Nephron (organoid): ENCODE measurements at regions not wholly inside any gene's neighbourhood (a gene's known extent, or its start where the extent isn't known, plus 50 kb on each side); places are given as distances from the start of the nearest gene placed in this dataset.

Experiments
- H3K27ac Mint-ChIP-seq, 3 experiments: 2 replicates each; pipeline ENCODE4 v1.8.0; 2020; ENCODE audit warnings: mixed read lengths in 3 of 3, mild to moderate bottlenecking in 2 of 3, moderate library complexity in 1 of 3
- H3K27me3 Mint-ChIP-seq: 2 replicates; pipeline ENCODE4 v1.8.0; 2021; ENCODE audit warnings: low read depth, mild to moderate bottlenecking, moderate library complexity, mixed read lengths
- H3K36me3 Mint-ChIP-seq: 2 replicates; pipeline ENCODE4 v1.8.0; 2020; ENCODE audit warnings: low read depth, mixed read lengths
- H3K4me1 Mint-ChIP-seq: 2 replicates; pipeline ENCODE4 v1.8.0; 2020; ENCODE audit warnings: mixed read lengths
- H3K4me3 Mint-ChIP-seq, 3 experiments: 2 replicates each; pipeline ENCODE4 v1.8.0; 2020; ENCODE audit warnings: mild to moderate bottlenecking in 3 of 3, mixed read lengths in 3 of 3, moderate library complexity in 2 of 3
- H3K9me3 Mint-ChIP-seq: 2 replicates; pipeline ENCODE4 v1.8.0; 2020; ENCODE audit warnings: mixed read lengths
- CTCF ChIP-seq, 3 experiments: fragments of 200-600 bp; sonication (generic); IDR thresholded peaks; one replicate each; pipeline ENCODE4 v1.5.0; 2021; ENCODE audit warnings: antibody characterized with exemption in 3 of 3; ENCODE audit not compliant: unreplicated experiment in 3 of 3

- Mint-ChIP-seq H3K36me3 (no peaks in the 10 kb centered on the region), H3K4me3 (no peak overlapping the region), H3K27me3 (no peaks in the 10 kb centered on the region), H3K4me1 (no peaks in the 10 kb centered on the region), H3K9me3 (peaks cover 17% of the 10 kb centered on the region), H3K27ac (no peak overlapping the region)
- TF ChIP-seq CTCF (IDR thresholded peaks at IDR 0.05; ENCODE audit: unreplicated experiment in 3 of 3) = no peak
Observed at GRCh38 chr2:180343528-180344345, 336.6 kb upstream of the CWC22 start.

DNA sequence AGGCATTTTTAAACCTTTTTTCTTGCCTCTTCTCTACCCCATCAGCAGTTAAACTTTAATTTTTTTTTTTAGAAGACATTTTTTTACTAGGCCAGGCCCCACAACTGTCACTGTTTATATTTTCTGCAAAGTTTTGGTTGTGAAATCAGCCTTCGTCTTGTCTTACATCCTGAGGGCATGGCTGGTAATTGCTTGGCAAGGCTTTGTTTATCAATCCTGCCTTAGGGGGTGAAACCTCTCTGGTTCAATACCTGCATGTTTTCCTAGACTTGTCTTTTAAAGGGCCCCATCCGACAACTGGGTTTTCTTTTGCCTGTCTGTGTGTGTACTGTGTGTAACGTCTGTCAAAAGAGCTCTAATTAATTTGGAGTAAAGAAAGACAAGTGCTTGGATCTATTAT is 330.0 kb upstream of the CWC22 start:
- no peak overlapping the region for H3K4me3 Mint-ChIP-seq
- H3K4me1 Mint-ChIP-seq = no peaks in the 10 kb centered on the region
- H3K36me3 Mint-ChIP-seq = no peaks in the 10 kb centered on the region
- no peak overlapping the region for H3K27ac Mint-ChIP-seq
- no peaks in the 10 kb centered on the region for H3K27me3 Mint-ChIP-seq
- TF ChIP-seq CTCF (IDR thresholded peaks at IDR 0.05; ENCODE audit: unreplicated experiment in 3 of 3) = no peak
- peaks cover 58% of the 10 kb centered on the region for H3K9me3 Mint-ChIP-seq

- Mint-ChIP-seq H3K9me3 (peaks cover 57% of the 10 kb centered on the region), H3K4me3 (no peak overlapping the region), H3K4me1 (no peaks in the 10 kb centered on the region), H3K27ac (no peak overlapping the region), H3K36me3 (no peaks in the 10 kb centered on the region), H3K27me3 (no peaks in the 10 kb centered on the region)
- no peak for TF ChIP-seq CTCF (IDR thresholded peaks at IDR 0.05; ENCODE audit: unreplicated experiment in 3 of 3)
Observed at GRCh38 chr2:180336550-180336949, 329.5 kb upstream of the CWC22 start.

- H3K4me3 Mint-ChIP-seq = no peak overlapping the region
- H3K4me1 Mint-ChIP-seq = no peaks in the 10 kb centered on the region
- H3K27me3 Mint-ChIP-seq = no peaks in the 10 kb centered on the region
- H3K27ac Mint-ChIP-seq = no peak overlapping the region
- H3K36me3 Mint-ChIP-seq = no peaks in the 10 kb centered on the region
- peaks cover 60% of the 10 kb centered on the region for H3K9me3 Mint-ChIP-seq
- TF ChIP-seq CTCF (IDR thresholded peaks at IDR 0.05; ENCODE audit: unreplicated experiment in 3 of 3) = no peak
Observed at GRCh38 chr2:180334514-180334913, 327.4 kb upstream of the CWC22 start.

DNA sequence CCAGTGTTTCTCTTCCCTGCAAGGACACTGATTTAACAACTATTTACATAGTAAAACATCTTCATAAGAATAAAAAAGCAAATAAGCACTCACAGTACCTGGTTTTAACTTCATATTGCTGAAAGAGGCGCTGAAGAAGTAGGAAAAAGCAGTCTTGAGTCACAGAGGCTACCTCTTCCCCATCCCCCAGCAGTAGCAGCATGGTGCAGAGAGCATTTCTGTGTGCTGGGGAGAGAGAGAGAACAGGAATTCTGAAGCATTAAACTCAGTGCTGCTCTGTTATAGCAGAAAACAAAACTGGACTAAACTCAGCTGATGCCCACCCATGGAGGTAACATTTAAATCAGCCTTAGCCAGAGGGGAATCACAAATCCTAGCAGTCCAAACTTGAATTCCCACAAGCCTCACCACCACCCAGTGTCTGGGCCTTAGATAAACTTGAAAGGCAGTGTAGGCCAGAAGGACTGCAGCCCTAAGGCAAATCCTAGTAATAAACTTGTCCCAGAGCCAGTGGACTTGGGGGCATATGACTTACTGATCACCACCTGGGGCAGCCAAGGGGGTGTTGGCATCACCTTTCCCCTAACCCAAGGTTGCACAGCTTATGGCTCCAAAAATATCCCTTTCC is 321.8 kb upstream of the CWC22 start:
- Mint-ChIP-seq H3K27ac (no peak overlapping the region), H3K4me1 (no peaks in the 10 kb centered on the region), H3K27me3 (no peaks in the 10 kb centered on the region), H3K36me3 (no peaks in the 10 kb centered on the region), H3K9me3 (peaks cover 23% of the 10 kb centered on the region), H3K4me3 (no peak overlapping the region)
- no peak for TF ChIP-seq CTCF (IDR thresholded peaks at IDR 0.05; ENCODE audit: unreplicated experiment in 3 of 3)

DNA sequence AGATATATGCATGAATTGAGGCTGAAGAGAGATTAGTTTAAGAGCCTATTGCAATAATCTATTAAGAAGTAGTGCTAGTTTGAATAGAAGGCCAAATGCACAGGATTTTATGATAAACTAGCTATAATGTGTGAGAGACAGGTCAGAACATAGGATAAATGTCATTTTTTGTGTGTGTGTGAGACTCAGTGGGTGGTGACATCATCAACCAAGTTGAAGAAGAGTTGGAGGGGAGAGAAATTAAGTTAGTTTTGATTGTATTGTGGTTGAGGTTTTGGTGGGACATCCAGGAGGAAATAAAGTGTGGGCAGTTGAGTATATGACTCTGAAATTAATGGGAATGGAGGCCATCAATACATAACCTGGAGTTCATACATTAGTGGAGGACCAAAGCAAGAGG is 320.1 kb upstream of the CWC22 start:
- TF ChIP-seq CTCF (IDR thresholded peaks at IDR 0.05; ENCODE audit: unreplicated experiment in 3 of 3) = no peak
- Mint-ChIP-seq H3K36me3 (no peaks in the 10 kb centered on the region), H3K4me1 (no peaks in the 10 kb centered on the region), H3K4me3 (no peak overlapping the region), H3K9me3 (peaks cover 14% of the 10 kb centered on the region), H3K27me3 (no peaks in the 10 kb centered on the region), H3K27ac (no peak overlapping the region)
